Non-pigmented ciliary epithelial cell (primary cell): ENCODE measurements at regions not wholly inside any gene's neighbourhood (a gene's known extent, or its start where the extent isn't known, plus 50 kb on each side); places are given as distances from the start of the nearest gene placed in this dataset.

Experiments used
- DNase-seq: peaks from one replicate; pipeline ENCODE4 v3.0.0-alpha.2; 2010; ENCODE audit warnings: low read depth

- DNase-seq, result no peak
Observed at GRCh38 chr18:56224669-56225561, 413.5 kb downstream of the TXNL1 start.

DNA sequence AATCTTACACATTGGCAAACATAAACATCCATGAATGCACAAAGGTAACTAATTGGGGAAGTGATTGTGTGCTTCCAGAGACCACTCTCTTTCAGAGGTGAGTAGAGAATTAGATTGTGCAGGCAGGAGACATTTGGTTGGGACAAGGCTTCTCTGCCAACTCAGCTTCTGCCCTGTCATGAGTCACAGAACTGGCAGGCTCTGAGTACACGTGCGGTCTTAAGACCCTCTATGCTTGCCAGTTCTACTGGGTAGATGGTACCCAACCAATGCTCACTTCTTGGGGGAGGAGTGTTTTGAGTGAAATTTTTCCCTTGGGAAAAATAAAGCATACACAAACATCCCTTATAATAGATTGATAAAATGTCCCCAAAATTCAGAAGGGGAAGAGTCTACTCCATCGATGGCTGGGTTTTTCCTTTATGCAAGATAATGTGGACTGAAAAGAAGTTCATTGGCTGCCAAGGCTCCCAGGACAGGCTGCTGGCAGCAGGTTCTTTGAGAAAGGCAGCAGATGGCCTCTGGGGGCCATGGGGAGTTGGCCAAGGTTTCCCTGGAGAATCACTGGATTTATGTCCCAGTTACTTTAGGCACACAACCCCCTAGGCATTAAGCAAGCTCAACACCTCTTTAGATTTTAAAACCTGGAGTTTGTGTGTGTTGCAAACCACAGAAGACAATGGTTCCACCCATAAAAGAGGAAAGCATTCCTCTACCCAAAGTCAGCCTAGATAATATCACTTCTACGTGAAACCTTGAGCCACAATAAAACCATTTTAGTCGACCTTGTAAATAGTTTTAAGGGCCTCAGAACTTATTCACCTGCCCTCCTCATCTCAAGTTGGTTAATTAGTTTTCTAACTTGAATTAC, 417.0 kb downstream of the TXNL1 start:
- no peak for DNase-seq

DNA sequence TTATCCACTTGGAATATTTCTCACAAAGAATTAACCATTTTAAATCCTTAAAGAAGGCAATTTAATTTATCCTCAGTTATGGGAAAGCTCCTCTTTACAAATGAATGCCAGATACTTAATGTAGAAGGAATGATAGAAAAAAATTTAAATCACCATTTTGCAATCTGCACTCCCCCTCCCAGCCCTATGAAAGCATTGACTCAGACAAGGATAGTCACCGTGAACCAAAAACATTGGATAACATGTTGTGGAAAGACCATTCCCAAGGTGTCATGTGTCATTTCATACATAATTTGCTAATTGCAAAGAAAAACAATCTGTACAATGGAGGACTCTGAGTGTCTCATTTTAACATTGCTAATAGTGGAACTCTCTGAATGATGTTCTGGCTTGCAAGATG, 421.0 kb downstream of the TXNL1 start:
- no peak for DNase-seq

DNA sequence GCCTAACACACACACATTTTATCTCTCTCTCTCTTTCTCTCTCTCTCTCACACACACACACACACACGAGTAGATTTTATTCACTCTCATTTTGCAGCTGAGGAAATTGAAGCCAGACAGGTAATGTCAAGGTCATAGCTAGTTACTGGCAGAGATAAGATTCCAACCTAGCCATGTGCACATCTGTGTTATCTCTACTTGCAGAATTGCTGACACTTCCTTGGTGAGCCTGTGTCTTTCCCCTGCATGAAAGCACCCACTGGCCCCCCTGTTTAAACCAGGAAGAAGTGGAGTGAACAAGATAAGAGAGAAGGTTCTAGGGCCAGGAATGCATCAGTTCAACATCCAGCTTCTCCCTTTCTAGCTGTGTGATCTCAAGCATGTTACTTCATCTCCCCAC, 423.7 kb downstream of the TXNL1 start:
- DNase-seq, result no peak

- no peak for DNase-seq
Observed at GRCh38 chr18:56210520-56210919, 427.9 kb downstream of the TXNL1 start.

DNA sequence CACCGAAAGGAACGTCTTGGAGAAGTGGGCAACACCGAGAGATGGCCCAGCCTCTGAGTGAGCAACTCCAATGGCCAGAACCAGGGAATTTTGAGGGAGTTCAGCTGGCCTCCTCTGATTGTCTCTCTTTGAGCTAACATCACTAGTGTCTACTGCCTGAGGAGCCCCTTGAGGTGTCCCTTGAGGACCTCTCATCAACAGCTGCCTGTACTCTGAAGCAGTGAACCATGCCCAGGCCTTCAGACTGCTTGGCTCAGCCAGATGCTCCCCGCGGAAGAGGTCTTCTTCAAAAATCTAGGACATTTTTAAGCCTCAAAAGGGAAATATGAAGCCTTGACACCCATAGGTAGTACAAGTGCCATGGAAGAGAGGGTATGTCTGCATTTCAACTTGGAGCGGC, 430.4 kb downstream of the TXNL1 start:
- no peak for DNase-seq

DNA sequence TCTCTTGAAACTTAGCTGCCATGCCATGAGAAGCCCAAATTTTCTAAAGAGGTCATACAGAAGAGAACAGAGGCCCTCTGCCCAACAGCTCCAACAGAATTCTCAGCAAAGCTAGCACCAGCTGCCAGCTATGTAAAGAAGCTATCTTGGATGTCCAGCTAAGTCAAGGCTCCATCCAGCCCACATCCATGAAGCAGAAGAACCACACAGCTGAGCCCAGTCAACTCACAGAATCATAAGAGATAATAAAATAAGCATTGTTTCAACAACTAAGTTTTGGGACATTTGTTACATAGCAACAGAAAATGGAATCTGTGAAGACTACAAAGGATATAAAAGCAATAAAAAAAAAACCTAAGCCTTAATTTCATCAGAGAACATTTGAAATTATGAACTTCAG, 434.3 kb downstream of the TXNL1 start:
- DNase-seq, result no peak

GRCh38 chr18:56202678-56203077, 435.7 kb downstream of the TXNL1 start:
- DNase-seq, result no peak

GRCh38 chr18:56200381-56200911, 437.9 kb downstream of the TXNL1 start:
- DNase-seq, result peak; percentile 36

DNA sequence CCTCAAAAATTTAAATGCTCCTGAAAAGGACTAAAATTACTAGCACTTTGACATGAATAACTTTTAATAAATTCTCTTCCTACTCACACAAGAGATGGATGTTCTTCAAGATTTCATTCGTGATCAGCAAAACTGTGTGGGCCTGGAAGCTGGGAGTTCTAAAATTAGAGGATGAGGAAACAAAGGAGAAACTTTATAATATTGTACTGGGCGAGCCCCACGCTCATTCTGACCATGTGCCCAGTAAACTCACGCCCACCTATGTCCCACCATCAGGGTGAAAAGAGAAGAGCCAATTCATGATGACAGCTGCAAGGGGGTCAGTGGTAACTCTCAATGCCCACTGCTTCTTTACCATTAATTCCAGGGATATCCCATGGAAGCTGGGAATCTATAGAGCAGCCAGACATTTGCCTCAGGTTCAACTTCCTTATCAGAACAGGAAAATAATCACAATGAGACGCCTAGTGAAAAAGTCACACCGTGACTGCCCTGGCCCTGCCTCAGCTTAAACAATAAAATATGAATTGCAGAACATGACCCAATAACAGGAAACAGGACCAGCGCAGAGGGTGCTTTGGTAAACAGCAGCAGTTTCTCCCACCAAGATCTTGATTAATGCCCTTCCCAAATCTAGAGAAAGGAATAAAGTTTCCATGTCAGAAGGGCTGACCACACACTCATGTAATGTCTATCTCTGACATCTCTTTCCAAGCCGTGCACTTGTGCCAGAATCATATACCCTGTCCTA, 438.6 kb downstream of the TXNL1 start:
- DNase-seq, result no peak

DNA sequence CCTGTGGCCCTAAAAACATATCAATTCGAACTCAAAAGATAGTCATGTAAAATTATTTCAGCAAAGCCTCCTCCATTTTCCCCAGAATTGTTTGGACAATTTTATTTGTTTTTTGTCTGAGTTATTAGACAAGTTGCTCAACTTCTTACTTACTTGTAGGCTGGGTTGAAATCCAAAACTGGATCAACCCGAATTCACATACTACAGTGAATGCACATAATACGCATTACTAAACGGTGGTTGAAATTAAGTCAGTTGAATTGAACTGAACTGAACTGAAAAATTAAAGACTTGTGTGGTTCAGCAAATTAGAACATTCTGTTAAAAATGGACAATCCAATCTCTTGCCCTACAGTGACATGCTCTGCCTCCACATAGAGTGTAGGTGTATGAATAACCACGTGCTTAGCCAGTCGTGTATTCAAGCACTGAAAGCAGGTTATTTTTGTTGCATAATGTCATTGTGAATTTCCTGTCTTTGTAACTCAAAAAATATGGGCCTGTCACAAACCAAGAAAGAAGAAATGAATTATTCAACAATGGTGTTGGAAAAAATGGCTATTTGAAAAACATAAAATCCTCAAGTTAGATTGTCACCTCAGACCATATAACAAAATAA, 441.0 kb downstream of the TXNL1 start:
- no peak for DNase-seq

DNA sequence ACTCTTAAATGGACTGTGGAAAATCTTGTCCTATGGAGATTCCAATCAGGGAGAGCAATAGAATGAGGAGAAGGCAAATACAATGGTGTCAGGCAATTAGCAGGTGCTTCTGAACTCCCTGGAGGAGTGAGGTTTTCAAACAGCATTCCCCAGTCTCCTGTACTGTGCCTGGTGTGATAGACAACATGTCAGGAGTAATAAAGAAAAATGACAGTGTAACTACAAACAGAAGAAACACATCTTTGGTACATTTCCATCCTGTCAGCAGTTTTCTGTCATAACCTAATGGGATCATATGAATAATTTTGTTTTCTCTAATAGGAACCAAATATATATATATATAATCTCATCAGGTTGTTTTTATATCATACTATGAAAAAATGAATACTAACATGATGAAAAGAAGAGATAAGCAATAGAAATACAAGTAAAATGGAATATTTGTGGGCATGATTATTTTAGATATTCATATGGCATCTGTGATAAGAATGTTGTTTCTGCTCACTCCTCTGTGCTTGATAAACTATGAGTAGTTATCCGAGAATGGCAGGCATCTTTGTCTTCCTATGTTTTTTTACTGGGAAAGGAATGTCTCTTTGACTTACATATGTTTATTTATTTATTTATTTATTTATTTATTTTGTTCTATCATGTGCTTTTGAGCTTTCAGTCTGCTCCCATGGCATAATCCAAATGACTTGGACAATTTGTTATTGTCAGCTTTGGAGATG, 441.7 kb downstream of the TXNL1 start:
- DNase-seq, result peak; percentile 55

DNA sequence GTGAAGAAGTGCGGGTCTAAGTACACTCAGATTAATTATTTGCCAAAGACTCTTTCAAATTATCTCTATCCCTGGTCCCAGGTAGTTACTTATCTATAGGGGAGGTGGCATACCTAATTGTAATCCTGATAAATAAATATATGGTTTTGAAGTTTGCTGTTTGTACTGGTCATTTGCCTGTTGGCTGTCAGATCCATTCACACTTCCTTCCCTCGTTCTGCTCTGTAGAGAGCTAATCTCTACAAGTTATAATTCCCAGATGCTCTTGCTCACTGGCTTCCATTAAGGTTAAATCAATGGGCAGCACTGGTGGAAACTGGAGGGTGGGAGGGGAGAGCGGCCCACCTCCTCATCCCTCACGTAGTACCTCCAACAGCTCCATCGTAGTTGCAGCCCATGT, 447.1 kb downstream of the TXNL1 start:
- DNase-seq, result no peak

DNA sequence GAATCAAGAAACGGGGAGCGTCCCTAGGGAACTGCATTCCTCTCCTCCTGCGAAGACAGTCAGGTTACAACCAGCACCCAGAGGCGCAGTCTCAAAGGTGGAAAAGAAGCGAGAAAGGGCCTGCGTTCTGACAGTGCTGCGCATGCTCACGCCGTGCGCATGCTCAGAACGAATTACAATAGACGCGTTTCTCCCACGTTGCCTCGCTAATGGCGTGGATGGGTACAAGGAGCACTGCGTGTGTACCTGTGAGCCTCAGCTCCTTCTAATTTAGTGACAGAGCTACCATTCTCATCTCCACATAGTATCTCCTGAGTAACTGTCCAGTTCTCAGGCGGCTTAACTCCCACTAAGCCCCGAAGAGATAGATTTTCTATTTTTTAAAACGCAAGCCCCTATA, 448.8 kb downstream of the TXNL1 start:
- DNase-seq, result no peak

DNA sequence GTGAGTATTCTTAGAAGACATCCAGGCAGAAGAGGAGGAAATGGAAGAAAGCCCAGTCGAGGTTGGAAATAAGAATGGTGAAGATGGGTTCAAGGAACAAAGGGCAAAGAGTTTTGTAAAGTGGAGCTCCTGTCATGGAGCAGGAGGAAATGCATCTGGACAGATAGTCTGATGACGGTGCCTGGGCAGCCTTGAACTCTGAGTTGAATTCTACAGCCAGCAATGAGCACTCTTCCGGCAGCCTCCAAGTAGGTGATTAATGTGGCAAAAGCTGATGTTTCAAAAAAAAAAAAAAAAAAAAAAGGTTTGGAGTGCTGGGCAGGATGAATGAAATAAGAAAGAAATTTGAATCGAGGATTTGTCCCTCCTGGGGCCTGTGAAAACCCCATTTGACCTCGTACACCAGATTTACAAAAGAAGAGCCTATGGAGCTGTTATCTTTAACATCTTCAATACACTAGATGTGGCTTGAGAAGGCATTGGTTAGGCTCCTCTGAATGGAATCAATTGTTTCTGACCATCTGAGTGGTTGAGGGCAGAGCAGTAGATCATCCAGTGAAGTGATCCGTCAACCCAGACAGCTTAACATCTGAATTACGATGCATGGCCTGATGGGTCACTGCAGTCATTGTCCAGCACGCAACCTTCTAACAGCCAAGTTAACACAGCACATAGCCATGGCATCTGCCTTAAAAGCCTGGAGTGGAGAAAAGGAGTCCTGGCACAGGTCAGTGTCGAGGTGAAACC, 449.7 kb downstream of the TXNL1 start:
- no peak for DNase-seq

GRCh38 chr18:56186319-56186718, 452.1 kb downstream of the TXNL1 start:
- DNase-seq, result no peak

DNA sequence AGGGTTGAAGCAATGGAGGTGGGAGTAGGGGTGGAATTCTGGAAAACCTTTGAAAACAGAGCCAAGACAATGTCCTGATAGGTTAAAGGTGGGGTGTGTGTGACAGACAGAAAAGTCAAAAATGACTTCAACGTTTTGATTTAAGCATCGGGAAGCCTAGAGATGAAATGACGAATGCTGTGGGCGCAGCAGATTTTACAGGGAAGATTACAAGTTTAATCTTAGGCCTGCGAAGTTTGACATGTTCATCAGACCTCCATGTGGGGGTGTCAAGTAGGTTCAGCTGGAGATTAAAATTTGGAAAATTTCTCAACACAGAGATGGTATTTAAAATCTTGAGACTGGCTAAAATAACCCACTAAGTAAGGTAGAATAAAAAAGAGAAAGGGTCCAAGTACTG, 453.3 kb downstream of the TXNL1 start:
- DNase-seq, result no peak

DNA sequence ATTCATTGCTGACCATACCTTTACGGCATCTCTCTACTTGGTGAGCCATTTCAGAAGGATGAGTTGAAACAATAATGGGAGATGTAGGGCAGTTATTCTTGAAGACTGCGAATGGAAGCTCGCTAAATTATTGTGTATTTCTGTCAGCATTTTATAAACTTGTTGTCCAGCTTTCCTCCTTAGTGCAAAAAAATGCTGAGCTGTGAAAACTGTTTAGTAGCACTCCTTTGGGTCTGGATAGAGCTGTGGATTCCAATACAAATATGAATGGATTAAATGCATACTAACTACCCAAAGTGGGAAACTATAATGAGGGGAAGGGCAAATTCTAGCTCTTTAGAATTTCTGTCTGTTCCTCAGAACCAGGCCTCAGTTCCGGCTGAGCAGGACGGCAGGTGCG, 461.6 kb downstream of the TXNL1 start:
- no peak for DNase-seq

DNA sequence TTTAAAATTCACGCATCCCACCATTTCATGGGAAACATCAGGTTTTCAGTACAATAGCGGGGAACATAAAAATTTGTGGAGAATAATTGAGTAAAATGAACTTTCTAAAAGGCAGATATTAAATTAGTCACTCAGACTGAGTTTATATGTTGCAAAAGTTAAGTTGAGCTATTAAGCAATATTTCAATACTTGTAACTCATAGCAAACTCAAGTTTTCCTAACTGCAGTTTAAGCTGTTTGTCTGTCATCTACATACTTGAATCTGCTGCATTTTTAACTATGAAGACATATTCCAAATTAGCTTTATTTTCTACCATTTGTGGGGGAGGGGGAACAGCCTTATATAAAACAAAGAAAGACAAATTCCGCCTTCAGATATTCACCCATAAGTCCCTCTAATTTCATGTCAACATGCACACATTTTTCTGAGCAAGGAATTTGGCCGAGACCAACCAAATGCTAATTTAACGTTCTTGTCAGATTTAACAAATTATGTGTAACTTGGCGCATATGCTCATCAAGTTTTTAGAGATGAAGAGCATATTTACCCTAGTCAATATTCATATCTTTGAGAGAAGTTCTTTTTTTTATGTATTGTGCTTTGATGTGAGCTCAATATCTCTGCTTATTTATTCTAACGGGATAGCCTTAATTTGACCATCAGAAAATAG, 462.9 kb downstream of the TXNL1 start:
- no peak for DNase-seq
